HS-27A (cell line): ENCODE measurements at regions not wholly inside any gene's neighbourhood (a gene's known extent, or its start where the extent isn't known, plus 50 kb on each side); places are given as distances from the start of the nearest gene placed in this dataset.
"Not testable (repeated sequence)": the region's sequence is repeated elsewhere in the genome, so short reads cannot be mapped to it uniquely, and the experiment has no call there.

Experiments
- DNase-seq: peaks from one replicate; pipeline ENCODE4 v3.0.0-alpha.2; 2012; ENCODE audit warnings: low read depth, missing footprints

DNA sequence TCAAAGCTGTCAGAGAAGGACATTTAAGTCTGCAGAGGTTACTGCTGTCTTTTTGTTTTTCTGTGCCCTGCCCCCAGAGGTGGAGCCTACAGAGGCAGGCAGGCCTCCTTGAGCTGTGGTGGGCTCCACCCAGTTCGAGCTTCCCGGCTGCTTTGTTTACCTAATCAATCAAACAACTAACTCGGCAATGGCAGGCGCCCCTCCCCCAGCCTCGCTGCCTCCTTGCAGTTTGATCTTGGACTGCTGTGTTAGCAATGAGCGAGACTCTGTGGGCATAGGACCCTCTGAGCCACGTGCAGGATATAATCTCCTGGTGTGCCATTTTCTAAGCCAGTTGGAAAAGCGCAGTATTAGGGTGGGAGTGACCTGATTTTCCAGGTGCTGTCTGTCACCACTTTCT is 201.8 kb upstream of the ETAA1 start:
- DNase-seq, result not testable (repeated sequence)

- DNase-seq, result no peak
Measured at GRCh38 chr2:67201521-67201920, 195.6 kb upstream of the ETAA1 start.

DNA sequence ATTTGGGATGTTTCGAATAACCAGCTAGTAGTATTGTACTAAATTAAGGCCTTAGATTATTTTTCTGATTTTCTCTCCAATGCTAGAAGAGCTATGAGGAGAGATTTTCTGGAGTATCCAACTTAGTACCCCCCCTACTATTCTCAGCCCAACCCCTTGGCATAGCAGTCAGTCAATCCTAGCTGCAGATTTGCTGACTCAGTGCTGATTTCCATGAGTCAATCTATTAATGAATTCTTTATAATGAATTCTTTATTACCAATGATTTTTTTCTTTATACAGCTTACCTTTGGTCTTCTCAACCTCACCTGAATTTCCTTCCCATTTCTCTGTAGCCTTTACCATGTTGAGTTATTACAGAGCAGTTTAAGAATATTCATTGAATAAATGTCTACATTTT is 192.8 kb upstream of the ETAA1 start:
- no peak for DNase-seq

DNA sequence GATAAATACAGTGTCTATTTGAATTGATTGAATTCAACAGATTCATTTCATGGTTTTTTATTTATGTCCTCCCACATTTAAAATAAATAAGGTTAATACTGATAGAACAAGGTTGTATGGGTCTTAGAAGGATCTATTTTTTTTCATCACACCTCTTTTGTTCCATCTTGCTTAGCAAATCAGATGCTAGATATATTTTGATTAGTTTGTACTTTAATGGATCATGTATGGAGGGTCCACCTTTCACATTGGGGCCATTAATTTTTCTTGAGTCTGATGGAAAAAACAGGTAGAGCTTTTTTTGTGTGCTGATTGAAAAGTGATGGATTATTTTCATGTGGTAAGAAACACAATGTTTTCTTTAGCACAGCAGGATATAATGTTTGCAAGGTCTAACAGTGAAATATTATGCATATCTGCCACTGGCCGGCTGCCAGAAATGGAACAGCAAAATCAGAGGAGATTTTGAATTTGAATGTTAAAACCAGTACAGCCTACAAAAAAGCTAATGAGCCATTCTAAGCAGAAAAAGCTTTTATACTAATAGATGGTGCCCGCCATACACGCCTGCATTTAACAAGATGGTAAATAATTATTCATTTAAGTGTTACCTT is 188.1 kb upstream of the ETAA1 start:
- DNase-seq, result no peak

- DNase-seq, result no peak
Measured at GRCh38 chr2:67210430-67210829, 186.7 kb upstream of the ETAA1 start.

- DNase-seq, result no peak
Measured at GRCh38 chr2:67212203-67212602, 184.9 kb upstream of the ETAA1 start.

DNA sequence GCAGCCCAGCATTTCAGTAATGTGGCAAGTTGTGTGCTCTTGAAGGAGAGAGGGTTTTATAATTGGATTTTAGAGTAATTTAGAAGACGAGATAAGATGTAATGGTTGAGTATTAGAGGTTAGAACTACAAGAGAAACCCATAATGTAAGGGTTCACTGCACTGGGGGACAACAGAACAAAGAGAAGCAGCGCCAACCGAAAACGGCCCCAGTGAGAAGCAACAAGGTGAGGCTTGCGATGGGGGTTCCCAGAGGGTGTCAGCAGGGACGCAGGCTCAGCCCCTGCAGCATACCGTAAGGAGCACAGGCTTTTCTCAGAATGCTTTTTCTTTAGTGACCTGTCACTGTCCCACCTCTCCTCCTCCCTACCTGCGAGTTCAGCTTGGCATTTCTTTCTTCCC is 183.9 kb upstream of the ETAA1 start:
- no peak for DNase-seq

- DNase-seq, result no peak
Measured at GRCh38 chr2:67213677-67214402, 183.3 kb upstream of the ETAA1 start.

DNA sequence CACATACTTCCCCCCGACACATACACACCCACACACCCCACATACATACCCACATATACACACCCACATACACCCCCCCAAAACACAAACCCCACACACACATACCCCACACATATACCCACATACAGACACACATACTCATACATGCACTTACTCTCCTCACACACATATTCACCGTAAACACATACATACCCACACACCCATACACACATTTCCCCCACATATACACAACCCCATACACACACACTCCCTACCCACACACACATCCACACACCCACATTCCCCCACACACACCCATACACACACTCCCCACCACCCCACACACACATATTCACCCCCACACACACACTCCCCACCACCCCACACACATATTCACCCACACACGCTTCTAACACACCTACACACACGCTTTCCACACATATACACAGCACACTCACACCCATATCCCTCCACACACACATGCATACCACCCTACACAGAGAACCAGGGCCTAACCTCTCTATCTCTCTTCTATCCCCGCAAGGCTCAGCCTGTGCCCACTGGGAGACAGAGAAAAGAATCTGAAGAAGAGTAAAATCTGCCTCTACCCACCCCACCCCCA is 182.4 kb upstream of the ETAA1 start:
- DNase-seq, result no peak

DNA sequence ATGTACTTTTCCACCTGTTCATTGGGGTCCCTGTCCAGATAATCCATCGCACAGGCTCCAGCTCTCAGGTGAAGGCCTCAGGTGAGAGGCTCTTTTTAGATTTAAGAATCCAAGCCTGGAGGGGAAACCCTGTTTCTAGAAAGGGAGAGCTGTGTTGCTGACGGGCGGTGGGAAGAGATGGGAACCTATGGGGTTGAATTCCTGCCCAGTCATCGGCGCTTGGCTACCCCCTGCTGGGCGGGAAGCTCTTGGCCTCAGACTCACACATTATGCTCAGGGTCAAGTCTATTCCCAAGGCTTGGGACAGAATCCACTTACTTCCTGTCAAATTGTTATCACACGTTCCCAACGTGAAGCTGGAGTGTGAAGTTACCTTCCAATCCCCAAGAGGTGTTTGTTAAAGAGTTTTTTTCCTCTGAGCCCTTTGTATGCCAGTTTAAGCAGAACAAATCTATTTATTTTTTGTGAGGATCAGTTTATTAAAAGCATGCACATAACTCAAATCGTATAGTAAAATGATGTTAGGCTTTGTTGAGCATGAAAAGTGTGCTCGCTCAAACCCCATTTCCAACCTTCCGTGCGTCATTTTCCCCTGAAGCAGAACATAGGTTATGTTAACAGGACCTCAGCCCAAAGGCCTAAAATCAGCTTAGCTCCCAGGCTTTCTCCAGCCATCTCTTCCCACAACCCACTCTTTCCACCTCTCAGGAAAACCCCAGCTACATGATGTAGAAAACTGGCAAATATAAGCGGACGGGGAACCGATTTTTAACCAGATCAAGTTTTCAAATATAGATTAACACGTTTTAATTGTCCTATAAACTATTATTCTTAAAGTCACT is 181.7 kb upstream of the ETAA1 start:
- no peak for DNase-seq

DNA sequence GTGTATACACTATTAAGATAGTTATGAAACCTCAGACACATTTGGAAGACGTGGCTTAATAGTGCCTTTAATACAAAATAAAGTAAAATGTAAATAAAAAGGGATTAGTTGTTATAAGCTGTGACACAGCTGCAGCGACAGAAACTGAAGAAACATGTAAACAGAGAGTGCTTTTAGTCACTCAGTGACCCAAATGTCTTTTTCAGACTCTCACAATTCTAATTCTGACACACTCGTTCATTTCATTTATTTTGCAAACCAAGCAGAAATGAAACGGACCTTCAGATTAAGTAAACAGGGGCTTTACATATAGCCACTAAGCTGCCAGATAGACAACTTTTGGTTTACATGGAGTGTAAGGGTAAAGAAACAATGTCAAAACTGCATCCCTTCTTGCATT is 181.0 kb upstream of the ETAA1 start:
- no peak for DNase-seq

DNA sequence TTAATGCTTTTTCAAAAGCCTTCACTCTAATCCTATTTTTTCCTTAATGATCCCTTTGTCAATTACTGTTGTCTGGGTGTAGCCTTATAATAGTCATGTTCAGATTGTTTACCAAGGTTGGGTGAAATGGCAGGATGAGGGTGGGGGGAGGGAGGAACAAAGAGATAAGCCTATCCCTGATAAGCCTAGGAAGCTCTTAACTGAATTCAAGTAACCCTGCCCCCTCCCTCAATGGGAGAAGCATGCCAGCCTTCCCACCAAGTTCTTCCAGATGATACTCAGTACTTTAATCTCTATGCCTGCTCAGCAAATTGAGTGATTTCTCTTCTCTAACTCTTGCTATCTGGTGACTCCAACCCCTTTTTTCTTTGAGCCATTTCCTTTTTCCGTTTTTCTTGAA is 180.3 kb upstream of the ETAA1 start:
- DNase-seq, result no peak

DNA sequence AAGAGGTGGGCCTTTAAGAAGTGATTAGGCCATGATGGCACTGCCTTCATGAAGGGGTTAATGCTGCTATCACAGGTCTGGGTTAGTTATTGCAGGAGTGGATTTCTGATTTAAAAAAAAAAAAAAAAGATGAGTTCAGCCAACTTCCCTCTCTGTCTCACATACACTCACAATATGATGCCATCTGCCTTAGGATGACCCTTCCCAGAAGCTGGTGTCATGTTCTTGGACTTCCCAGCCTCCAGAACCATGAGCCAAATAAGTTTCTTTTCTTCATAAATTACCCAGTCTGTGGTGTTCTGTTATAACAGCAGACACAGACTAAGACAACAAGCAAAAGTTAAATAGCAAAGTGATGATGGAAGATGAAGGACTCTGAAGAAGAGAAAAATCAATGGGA is 179.7 kb upstream of the ETAA1 start:
- no peak for DNase-seq

DNA sequence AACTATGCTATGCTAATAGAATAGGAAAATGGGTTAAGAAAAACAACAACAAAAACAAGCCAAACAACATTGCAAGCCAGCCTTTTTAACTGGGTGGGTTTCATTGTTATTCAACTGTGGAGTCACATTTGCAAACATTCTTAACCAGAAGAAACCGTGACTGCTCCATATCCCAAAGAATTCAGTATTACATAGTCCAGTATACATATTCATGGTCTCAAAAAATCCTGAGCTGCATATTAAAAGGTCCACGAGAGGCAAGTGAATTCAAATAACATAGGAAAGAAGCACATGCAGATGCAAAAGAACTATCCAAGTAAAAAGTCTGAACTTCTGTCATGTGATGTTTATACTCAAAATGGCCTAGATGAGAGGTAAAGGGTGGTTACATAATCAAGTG is 179.1 kb upstream of the ETAA1 start:
- DNase-seq, result no peak

DNA sequence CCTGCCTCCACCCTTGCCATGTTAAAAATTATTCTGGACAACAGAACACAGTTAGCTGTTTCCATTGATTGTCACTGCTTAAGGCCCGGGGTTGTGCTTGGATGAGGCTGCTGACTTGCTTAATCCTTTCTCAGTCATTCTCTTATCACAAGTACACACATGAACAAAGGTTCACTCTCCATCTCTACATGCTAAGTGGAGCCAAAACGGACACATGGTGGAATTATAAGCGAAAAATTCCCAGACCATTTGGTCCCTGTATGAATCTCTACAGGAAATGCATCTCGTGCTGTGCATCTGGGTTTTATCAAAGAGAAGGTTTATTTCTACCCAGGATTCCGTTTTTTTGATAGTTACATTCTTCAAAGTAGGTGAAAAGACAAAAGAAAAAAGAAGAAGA is 177.5 kb upstream of the ETAA1 start:
- DNase-seq, result no peak

- DNase-seq, result no peak
Measured at GRCh38 chr2:67221266-67221665, 175.9 kb upstream of the ETAA1 start.

DNA sequence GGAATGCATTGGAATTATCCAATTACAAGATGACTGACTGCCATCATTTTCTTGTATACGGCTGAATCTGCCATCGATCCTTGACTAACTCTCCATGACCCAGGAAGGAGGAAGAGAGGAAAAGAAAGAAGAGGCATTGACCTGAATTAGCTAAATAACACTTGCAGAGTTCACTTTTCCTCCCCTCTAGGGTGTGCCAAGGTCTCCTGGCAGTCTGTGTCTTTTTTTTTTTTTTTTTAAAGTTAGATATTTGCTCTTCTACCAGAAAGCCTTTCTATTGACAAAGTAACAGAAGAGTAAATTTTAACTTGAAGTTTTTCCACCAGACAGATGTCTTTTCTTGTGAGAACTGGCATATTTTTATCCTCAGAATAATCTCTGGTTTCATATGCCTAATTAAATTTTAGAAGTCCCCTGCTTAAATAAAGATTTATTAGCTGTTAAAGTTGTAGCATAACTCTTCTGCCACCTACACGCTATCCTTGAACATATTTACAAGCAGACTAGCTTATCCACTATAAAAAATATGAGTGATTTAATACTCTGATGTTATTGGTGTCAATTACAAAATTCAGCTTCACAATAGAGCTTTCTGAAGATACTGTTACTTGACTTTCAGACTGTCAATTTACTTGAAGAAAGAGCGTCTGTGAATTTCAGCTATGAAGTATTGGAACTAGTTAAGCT is 171.7 kb upstream of the ETAA1 start:
- DNase-seq, result no peak

GRCh38 chr2:67229706-67230105 is 167.4 kb upstream of the ETAA1 start:
- no peak for DNase-seq

DNA sequence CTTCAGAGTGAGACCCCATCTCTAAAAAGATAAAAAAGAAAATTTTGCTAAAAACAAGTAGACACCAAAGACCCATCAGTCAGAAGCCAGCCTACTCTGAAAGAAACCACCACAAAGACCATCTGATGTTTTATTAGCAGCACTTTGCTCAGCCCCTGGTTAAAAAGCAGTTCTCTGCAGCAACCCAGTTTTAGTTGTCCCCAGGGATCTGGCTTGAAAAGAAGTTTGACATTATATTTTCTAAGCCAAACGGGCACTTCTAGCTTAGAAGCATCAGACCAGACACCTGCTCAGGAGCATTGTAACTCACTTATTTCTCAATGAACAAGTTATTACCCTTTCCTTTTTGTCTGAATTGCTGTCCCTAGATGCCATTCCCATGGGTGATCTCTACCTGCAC is 164.2 kb upstream of the ETAA1 start:
- no peak for DNase-seq

DNA sequence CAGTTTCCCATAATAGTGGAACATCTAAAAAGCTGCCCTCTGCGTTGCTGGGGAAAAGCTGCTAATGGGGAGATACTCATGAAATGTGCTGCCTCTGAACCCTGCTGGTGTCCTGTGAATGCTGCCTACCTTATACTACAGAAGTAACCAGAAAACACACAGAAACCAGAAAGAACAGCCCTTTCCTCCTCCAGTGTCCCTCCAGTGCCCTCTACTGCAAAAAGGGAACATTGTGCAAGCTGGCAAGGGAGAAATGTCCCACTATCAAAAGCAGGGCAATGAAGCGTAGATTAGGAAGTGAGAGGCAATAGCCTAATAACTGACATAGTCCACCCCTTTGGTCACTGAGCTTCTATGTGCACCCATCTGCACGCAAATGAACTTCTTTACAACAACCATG is 162.7 kb upstream of the ETAA1 start:
- DNase-seq, result no peak

- DNase-seq, result no peak
Measured at GRCh38 chr2:67237288-67237687, 159.8 kb upstream of the ETAA1 start.

GRCh38 chr2:67240507-67240906 is 156.6 kb upstream of the ETAA1 start:
- DNase-seq, result no peak
